ENCODE measurements at regions not wholly inside any gene's neighbourhood (a gene's known extent, or its start where the extent isn't known, plus 50 kb on each side); places are given as distances from the start of the nearest gene placed in this dataset.

DNA sequence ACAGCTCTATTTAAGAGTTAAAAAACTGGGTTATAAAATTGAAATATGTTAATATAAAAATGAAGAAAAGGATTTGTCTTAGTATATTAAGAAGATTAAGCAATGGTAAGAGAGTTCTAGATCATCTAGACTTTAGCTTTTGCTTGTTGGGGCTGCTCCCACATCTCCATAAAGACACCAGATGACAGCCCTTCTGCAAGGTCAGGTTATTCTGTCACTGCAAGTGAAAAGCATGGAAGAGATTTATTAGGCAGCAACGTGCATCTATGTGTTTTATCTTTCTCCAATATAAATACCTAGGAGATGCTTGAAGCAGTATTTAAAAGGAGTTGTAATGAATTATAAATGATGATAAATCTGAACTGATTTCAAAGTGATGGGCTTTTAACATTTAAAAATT lies 1560.4 kb downstream of the AMY1C start:
- no peaks in the 10 kb centered on the region for H3K9me3 ChIP-seq (ENCODE audit: low read length)
- H3K9me2 ChIP-seq (ENCODE audit: insufficient read depth, low read length): no peaks in the 10 kb centered on the region
- no peak overlapping the region for H3K4me2 ChIP-seq (ENCODE audit: low read length)
- H3K79me2 ChIP-seq (ENCODE audit: insufficient read depth, low read depth, low read length): no peaks in the 10 kb centered on the region
- POLR2A ChIA-PET: interaction anchor here (0.7 kb wide), 1 partner anchor 57 kb away, joined by 3 read pairs; no protein-coding TSS in a partner anchor
- no peaks in the 10 kb centered on the region for H4K20me1 ChIP-seq (ENCODE audit: insufficient read depth, low read length)
- H2AFZ ChIP-seq (ENCODE audit: low read length): no peak overlapping the region
- CTCF ChIA-PET (ENCODE audit: unreplicated experiment): no interaction called here
- H3K36me3 ChIP-seq (ENCODE audit: insufficient read depth, low read length): no peaks in the 10 kb centered on the region
- intact Hi-C loops (cut with micrococcal nuclease; ENCODE audit: unreplicated experiment): no loop called here
- TF ChIP-seq, protein P1, sequence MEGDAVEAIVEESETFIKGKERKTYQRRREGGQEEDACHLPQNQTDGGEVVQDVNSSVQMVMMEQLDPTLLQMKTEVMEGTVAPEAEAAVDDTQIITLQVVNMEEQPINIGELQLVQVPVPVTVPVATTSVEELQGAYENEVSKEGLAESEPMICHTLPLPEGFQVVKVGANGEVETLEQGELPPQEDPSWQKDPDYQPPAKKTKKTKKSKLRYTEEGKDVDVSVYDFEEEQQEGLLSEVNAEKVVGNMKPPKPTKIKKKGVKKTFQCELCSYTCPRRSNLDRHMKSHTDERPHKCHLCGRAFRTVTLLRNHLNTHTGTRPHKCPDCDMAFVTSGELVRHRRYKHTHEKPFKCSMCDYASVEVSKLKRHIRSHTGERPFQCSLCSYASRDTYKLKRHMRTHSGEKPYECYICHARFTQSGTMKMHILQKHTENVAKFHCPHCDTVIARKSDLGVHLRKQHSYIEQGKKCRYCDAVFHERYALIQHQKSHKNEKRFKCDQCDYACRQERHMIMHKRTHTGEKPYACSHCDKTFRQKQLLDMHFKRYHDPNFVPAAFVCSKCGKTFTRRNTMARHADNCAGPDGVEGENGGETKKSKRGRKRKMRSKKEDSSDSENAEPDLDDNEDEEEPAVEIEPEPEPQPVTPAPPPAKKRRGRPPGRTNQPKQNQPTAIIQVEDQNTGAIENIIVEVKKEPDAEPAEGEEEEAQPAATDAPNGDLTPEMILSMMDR (conservative IDR thresholded peaks at IDR 0.05; ENCODE audit: low read length): no peak
- no peak for TF ChIP-seq EZH2phosphoT487 (IDR thresholded peaks at IDR 0.05; ENCODE audit: borderline replicate concordance, low read depth, low read length)
- H3K27ac ChIP-seq (ENCODE audit: low read depth, low read length, poor library complexity, severe bottlenecking): no peak overlapping the region
- no TSS peak for BruUV-seq (replicated peaks)
- no peak for DNase-seq (ENCODE audit: low spot score)
- H3K4me3 ChIP-seq (ENCODE audit: low read depth, low read length, poor library complexity, severe bottlenecking): no peak overlapping the region
- no peaks in the 10 kb centered on the region for H3K4me1 ChIP-seq (ENCODE audit: insufficient read depth, low read length, poor library complexity, severe bottlenecking)

- TF ChIP-seq, protein P1 (conservative IDR thresholded peaks at IDR 0.05; ENCODE audit: low read length): no peak
- TF ChIP-seq EZH2phosphoT487 (IDR thresholded peaks at IDR 0.05; ENCODE audit: borderline replicate concordance, low read depth, low read length): no peak
- no TSS peak for BruUV-seq (replicated peaks)
- Histone ChIP-seq H3K79me2 (ENCODE audit: insufficient read depth, low read depth, low read length) (no peaks in the 10 kb centered on the region), H4K20me1 (ENCODE audit: insufficient read depth, low read length) (no peaks in the 10 kb centered on the region), H3K4me2 (ENCODE audit: low read length) (no peak overlapping the region), H3K9me3 (ENCODE audit: low read length) (peaks cover 5% of the 10 kb centered on the region; the same call in 1 of the 2 replicates), H2AFZ (ENCODE audit: low read length) (no peak overlapping the region), H3K36me3 (ENCODE audit: insufficient read depth, low read length) (no peaks in the 10 kb centered on the region), H3K9me2 (ENCODE audit: insufficient read depth, low read length) (no peaks in the 10 kb centered on the region), H3K4me3 (ENCODE audit: low read depth, low read length, poor library complexity, severe bottlenecking) (no peak overlapping the region), H3K27ac (ENCODE audit: low read depth, low read length, poor library complexity, severe bottlenecking) (no peak overlapping the region), H3K4me1 (ENCODE audit: insufficient read depth, low read length, poor library complexity, severe bottlenecking) (no peaks in the 10 kb centered on the region)
- DNase-seq (ENCODE audit: low spot score): no peak
- intact Hi-C loops (cut with micrococcal nuclease; ENCODE audit: unreplicated experiment): no loop called here
- ChIA-PET POLR2A (interaction anchor here (0.7 kb wide), 1 partner anchor 579 kb away, joined by 3 read pairs; no protein-coding TSS in a partner anchor), CTCF (ENCODE audit: unreplicated experiment) (no interaction called here)
Measured at GRCh38 chr1:105317976-105318375, 1568.3 kb downstream of the AMY1C start.

DNA sequence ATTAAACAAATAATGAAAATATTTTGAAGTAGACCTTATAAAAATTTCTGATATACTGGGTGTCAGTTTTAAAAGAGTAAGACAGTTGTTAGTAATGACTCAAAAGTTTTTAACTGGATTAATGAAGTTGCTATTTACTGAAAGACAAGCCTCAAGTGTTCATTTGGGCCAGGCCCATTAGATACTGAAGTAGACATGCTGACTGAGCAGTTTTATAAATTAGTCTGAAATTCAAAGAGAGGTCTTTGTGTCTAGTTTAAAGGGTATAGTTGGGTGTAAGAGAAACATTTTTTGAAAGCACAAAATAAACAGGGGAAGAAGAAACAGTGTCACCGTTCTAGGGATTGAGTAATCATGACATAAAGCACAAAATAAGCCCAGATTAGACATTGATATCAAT lies 1577.2 kb downstream of the AMY1C start:
- ChIA-PET CTCF (ENCODE audit: unreplicated experiment) (no interaction called here), POLR2A (interaction anchor here (0.8 kb wide), 1 partner anchor 40 kb away, joined by 3 read pairs; no protein-coding TSS in a partner anchor)
- Histone ChIP-seq H3K4me1 (ENCODE audit: insufficient read depth, low read length, poor library complexity, severe bottlenecking) (no peaks in the 10 kb centered on the region), H3K36me3 (ENCODE audit: insufficient read depth, low read length) (no peaks in the 10 kb centered on the region), H4K20me1 (ENCODE audit: insufficient read depth, low read length) (no peaks in the 10 kb centered on the region), H3K9me3 (ENCODE audit: low read length) (no peaks in the 10 kb centered on the region), H3K79me2 (ENCODE audit: insufficient read depth, low read depth, low read length) (no peaks in the 10 kb centered on the region), H3K27ac (ENCODE audit: low read depth, low read length, poor library complexity, severe bottlenecking) (no peak overlapping the region), H2AFZ (ENCODE audit: low read length) (no peak overlapping the region), H3K4me2 (ENCODE audit: low read length) (no peak overlapping the region), H3K4me3 (ENCODE audit: low read depth, low read length, poor library complexity, severe bottlenecking) (no peak overlapping the region), H3K9me2 (ENCODE audit: insufficient read depth, low read length) (no peaks in the 10 kb centered on the region)
- DNase-seq (ENCODE audit: low spot score): no peak
- TF ChIP-seq, protein P1 (conservative IDR thresholded peaks at IDR 0.05; ENCODE audit: low read length): no peak
- TF ChIP-seq EZH2phosphoT487 (IDR thresholded peaks at IDR 0.05; ENCODE audit: borderline replicate concordance, low read depth, low read length): no peak
- BruUV-seq (replicated peaks): no TSS peak
- intact Hi-C loops (cut with micrococcal nuclease; ENCODE audit: unreplicated experiment): no loop called here

Data from OCI-LY7 (cell line).